ENCODE measurements at regions not wholly inside any gene's neighbourhood (a gene's known extent, or its start where the extent isn't known, plus 50 kb on each side); places are given as distances from the start of the nearest gene placed in this dataset.

- TF ChIP-seq CTCF (conservative IDR thresholded peaks at IDR 0.05) (no peak), ZFX (IDR thresholded peaks at IDR 0.05) (no peak)
Measured at GRCh38 chr4:98784947-98785706, 126.7 kb upstream of the TSPAN5 start.
